ENCODE measurements at regions not wholly inside any gene's neighbourhood (a gene's known extent, or its start where the extent isn't known, plus 50 kb on each side); places are given as distances from the start of the nearest gene placed in this dataset.

- ATAC-seq (no peak), DNase-seq (no peak)
- H3K27me3 Mint-ChIP-seq (ENCODE audit: low read depth), result peaks cover 2% of the 10 kb centered on the region
- peaks cover 8% of the 10 kb centered on the region for H3K36me3 Mint-ChIP-seq (ENCODE audit: low read depth)
- H3K4me1 Mint-ChIP-seq (ENCODE audit: low read depth), result no peaks in the 10 kb centered on the region
- ChIA-PET CTCF (no interaction called here), POLR2A (no interaction called here)
- H3K27ac Mint-ChIP-seq, result no peak overlapping the region
- H3K4me3 Mint-ChIP-seq, result no peak overlapping the region
- peaks cover 16% of the 10 kb centered on the region for H3K9me3 Mint-ChIP-seq (ENCODE audit: insufficient read depth)
These were observed 98.6 kb downstream of the BCL2L11 start for GRCh38 chr2:111219285-111219684.

GRCh38 chr2:111219734-111220505 lies 99.2 kb downstream of the BCL2L11 start:
- H3K27ac Mint-ChIP-seq, result no peak overlapping the region
- CTCF ChIA-PET, result no interaction called here
- POLR2A ChIA-PET, result no interaction called here
- peaks cover 6% of the 10 kb centered on the region for H3K36me3 Mint-ChIP-seq (ENCODE audit: low read depth)
- H3K9me3 Mint-ChIP-seq (ENCODE audit: insufficient read depth), result peaks cover 10% of the 10 kb centered on the region
- no peak for DNase-seq
- no peak overlapping the region for H3K4me3 Mint-ChIP-seq
- peaks cover 2% of the 10 kb centered on the region for H3K27me3 Mint-ChIP-seq (ENCODE audit: low read depth)
- H3K4me1 Mint-ChIP-seq (ENCODE audit: low read depth), result no peaks in the 10 kb centered on the region
- no peak for ATAC-seq

- ChIA-PET POLR2A (no interaction called here), CTCF (no interaction called here)
- H3K9me3 Mint-ChIP-seq (ENCODE audit: insufficient read depth), result peaks cover 6% of the 10 kb centered on the region
- H3K36me3 Mint-ChIP-seq (ENCODE audit: low read depth), result peaks cover 6% of the 10 kb centered on the region
- no peak for DNase-seq
- H3K27me3 Mint-ChIP-seq (ENCODE audit: low read depth), result peaks cover 7% of the 10 kb centered on the region
- ATAC-seq, result no peak
- no peak overlapping the region for H3K4me3 Mint-ChIP-seq
- no peaks in the 10 kb centered on the region for H3K4me1 Mint-ChIP-seq (ENCODE audit: low read depth)
- H3K27ac Mint-ChIP-seq, result no peak overlapping the region
These were observed 100.2 kb downstream of the BCL2L11 start for GRCh38 chr2:111220962-111221361.

- Mint-ChIP-seq H3K9me3 (ENCODE audit: insufficient read depth) (peaks cover 6% of the 10 kb centered on the region), H3K27me3 (ENCODE audit: low read depth) (peaks cover 7% of the 10 kb centered on the region), H3K4me1 (ENCODE audit: low read depth) (no peaks in the 10 kb centered on the region), H3K36me3 (ENCODE audit: low read depth) (peaks cover 6% of the 10 kb centered on the region), H3K27ac (no peak overlapping the region), H3K4me3 (no peak overlapping the region)
- ATAC-seq, result no peak
- ChIA-PET CTCF (no interaction called here), POLR2A (no interaction called here)
- DNase-seq, result no peak
These were observed 101.0 kb downstream of the BCL2L11 start for GRCh38 chr2:111221701-111222100.

GRCh38 chr2:111222204-111222866 lies 101.6 kb downstream of the BCL2L11 start:
- CTCF ChIA-PET, result no interaction called here
- POLR2A ChIA-PET, result no interaction called here
- H3K27ac Mint-ChIP-seq, result no peak overlapping the region

GRCh38 chr2:111225856-111226255 lies 105.1 kb downstream of the BCL2L11 start:
- CTCF ChIA-PET, result interaction anchor here (1.1 kb wide), 1 partner anchor 11 kb away, joined by 3 read pairs; no protein-coding TSS in a partner anchor
- peaks cover 9% of the 10 kb centered on the region for H3K27me3 Mint-ChIP-seq (ENCODE audit: low read depth)
- POLR2A ChIA-PET, result no interaction called here
- H3K4me1 Mint-ChIP-seq (ENCODE audit: low read depth), result no peaks in the 10 kb centered on the region
- DNase-seq (no peak), ATAC-seq (no peak)
- no peak overlapping the region for H3K27ac Mint-ChIP-seq
- peaks cover 11% of the 10 kb centered on the region for H3K36me3 Mint-ChIP-seq (ENCODE audit: low read depth)
- H3K4me3 Mint-ChIP-seq, result no peak overlapping the region
- peaks cover 12% of the 10 kb centered on the region for H3K9me3 Mint-ChIP-seq (ENCODE audit: insufficient read depth)

More at GRCh38 chr2:111222204-111222866, 101.6 kb downstream of the BCL2L11 start:
- peaks cover 6% of the 10 kb centered on the region for H3K9me3 Mint-ChIP-seq (ENCODE audit: insufficient read depth)
- no peak overlapping the region for H3K4me3 Mint-ChIP-seq
- H3K27me3 Mint-ChIP-seq (ENCODE audit: low read depth), result peaks cover 7% of the 10 kb centered on the region
- no peak for DNase-seq
- H3K36me3 Mint-ChIP-seq (ENCODE audit: low read depth), result peaks cover 6% of the 10 kb centered on the region
- ATAC-seq, result no peak
- H3K4me1 Mint-ChIP-seq (ENCODE audit: low read depth), result no peaks in the 10 kb centered on the region

GRCh38 chr2:111226876-111227700 lies 106.4 kb downstream of the BCL2L11 start:
- Mint-ChIP-seq H3K36me3 (ENCODE audit: low read depth) (peaks cover 11% of the 10 kb centered on the region), H3K4me1 (ENCODE audit: low read depth) (no peaks in the 10 kb centered on the region), H3K27me3 (ENCODE audit: low read depth) (peaks cover 10% of the 10 kb centered on the region), H3K9me3 (ENCODE audit: insufficient read depth) (peaks cover 15% of the 10 kb centered on the region), H3K27ac (no peak overlapping the region), H3K4me3 (no peak overlapping the region)
- DNase-seq, result no peak
- POLR2A ChIA-PET, result no interaction called here
- ATAC-seq, result no peak
- CTCF ChIA-PET, result interaction anchor here (1.1 kb wide), 1 partner anchor 10 kb away, joined by 3 read pairs; no protein-coding TSS in a partner anchor

GRCh38 chr2:111227716-111228141 lies 107.0 kb downstream of the BCL2L11 start:
- POLR2A ChIA-PET, result no interaction called here
- CTCF ChIA-PET, result no interaction called here

GRCh38 chr2:111231532-111232252 lies 111.0 kb downstream of the BCL2L11 start:
- POLR2A ChIA-PET, result no interaction called here
- CTCF ChIA-PET, result no interaction called here
- H3K4me3 Mint-ChIP-seq, result no peak overlapping the region
- H3K36me3 Mint-ChIP-seq (ENCODE audit: low read depth), result peaks cover 5% of the 10 kb centered on the region
- peaks cover 9% of the 10 kb centered on the region for H3K9me3 Mint-ChIP-seq (ENCODE audit: insufficient read depth)
- ATAC-seq (no peak), DNase-seq (no peak)
- peaks cover 6% of the 10 kb centered on the region for H3K27me3 Mint-ChIP-seq (ENCODE audit: low read depth)
- no peaks in the 10 kb centered on the region for H3K4me1 Mint-ChIP-seq (ENCODE audit: low read depth)
- no peak overlapping the region for H3K27ac Mint-ChIP-seq

More at GRCh38 chr2:111227716-111228141, 107.0 kb downstream of the BCL2L11 start:
- Mint-ChIP-seq H3K4me1 (ENCODE audit: low read depth) (no peaks in the 10 kb centered on the region), H3K36me3 (ENCODE audit: low read depth) (peaks cover 8% of the 10 kb centered on the region), H3K9me3 (ENCODE audit: insufficient read depth) (peaks cover 12% of the 10 kb centered on the region), H3K4me3 (no peak overlapping the region), H3K27me3 (ENCODE audit: low read depth) (peaks cover 11% of the 10 kb centered on the region), H3K27ac (no peak overlapping the region)
- DNase-seq, result no peak
- no peak for ATAC-seq

- H3K27ac Mint-ChIP-seq, result no peak overlapping the region
- DNase-seq (no peak), ATAC-seq (no peak)
- peaks cover 8% of the 10 kb centered on the region for H3K9me3 Mint-ChIP-seq (ENCODE audit: insufficient read depth)
- peaks cover 16% of the 10 kb centered on the region for H3K4me1 Mint-ChIP-seq (ENCODE audit: low read depth)
- CTCF ChIA-PET, result no interaction called here
- peaks cover 3% of the 10 kb centered on the region for H3K27me3 Mint-ChIP-seq (ENCODE audit: low read depth)
- POLR2A ChIA-PET, result no interaction called here
- H3K4me3 Mint-ChIP-seq, result no peak overlapping the region
- H3K36me3 Mint-ChIP-seq (ENCODE audit: low read depth), result peaks cover 8% of the 10 kb centered on the region
These were observed 114.7 kb downstream of the BCL2L11 start for GRCh38 chr2:111235192-111236015.

- ATAC-seq, result no peak
- H3K9me3 Mint-ChIP-seq (ENCODE audit: insufficient read depth), result peaks cover 2% of the 10 kb centered on the region
- H3K36me3 Mint-ChIP-seq (ENCODE audit: low read depth), result peaks cover 12% of the 10 kb centered on the region
- H3K27me3 Mint-ChIP-seq (ENCODE audit: low read depth), result peaks cover 3% of the 10 kb centered on the region
- H3K4me3 Mint-ChIP-seq, result no peak overlapping the region
- no peak for DNase-seq
- ChIA-PET POLR2A (no interaction called here), CTCF (no interaction called here)
- no peak overlapping the region for H3K27ac Mint-ChIP-seq
- peaks cover 16% of the 10 kb centered on the region for H3K4me1 Mint-ChIP-seq (ENCODE audit: low read depth)
These were observed 115.3 kb downstream of the BCL2L11 start for GRCh38 chr2:111236025-111236424.

All from activated CD8-positive, alpha-beta T cell treated with anti-CD3 and anti-CD28 coated beads, Interleukin-2, amount 10 ng/mL, durations not matched to agents 7 days and 5 days (primary cell).